Thyroid gland (tissue), 4 donors: ENCODE measurements at regions not wholly inside any gene's neighbourhood (a gene's known extent, or its start where the extent isn't known, plus 50 kb on each side); places are given as distances from the start of the nearest gene placed in this dataset.

Source experiments
- POLR2A ChIP-seq, 2 donors: fragments of 450-650 bp; IDR thresholded peaks; one replicate each; pipeline ENCODE4 v1.6.1; 2017; ENCODE audit warnings: antibody characterized with exemption in 2 of 2, mild to moderate bottlenecking in 2 of 2, moderate library complexity in 1 of 2
- TF ChIP-seq, protein P1 (sequence below), 6 experiments: fragments of 200-600 bp in 3 of 6; fragments of 450-650 bp in 3 of 6; sonication (generic) in 3 of 6; IDR thresholded peaks; one replicate each; pipeline ENCODE4 v1.5.1; 2016 to 2019; ENCODE audit warnings: antibody characterized with exemption in 6 of 6, mild to moderate bottlenecking in 2 of 6, inconsistent platforms in 1 of 6, moderate library complexity in 1 of 6

GRCh38 chr9:81499021-81499454 lies 190.3 kb downstream of the TLE1 start:
- TF ChIP-seq, protein P1, sequence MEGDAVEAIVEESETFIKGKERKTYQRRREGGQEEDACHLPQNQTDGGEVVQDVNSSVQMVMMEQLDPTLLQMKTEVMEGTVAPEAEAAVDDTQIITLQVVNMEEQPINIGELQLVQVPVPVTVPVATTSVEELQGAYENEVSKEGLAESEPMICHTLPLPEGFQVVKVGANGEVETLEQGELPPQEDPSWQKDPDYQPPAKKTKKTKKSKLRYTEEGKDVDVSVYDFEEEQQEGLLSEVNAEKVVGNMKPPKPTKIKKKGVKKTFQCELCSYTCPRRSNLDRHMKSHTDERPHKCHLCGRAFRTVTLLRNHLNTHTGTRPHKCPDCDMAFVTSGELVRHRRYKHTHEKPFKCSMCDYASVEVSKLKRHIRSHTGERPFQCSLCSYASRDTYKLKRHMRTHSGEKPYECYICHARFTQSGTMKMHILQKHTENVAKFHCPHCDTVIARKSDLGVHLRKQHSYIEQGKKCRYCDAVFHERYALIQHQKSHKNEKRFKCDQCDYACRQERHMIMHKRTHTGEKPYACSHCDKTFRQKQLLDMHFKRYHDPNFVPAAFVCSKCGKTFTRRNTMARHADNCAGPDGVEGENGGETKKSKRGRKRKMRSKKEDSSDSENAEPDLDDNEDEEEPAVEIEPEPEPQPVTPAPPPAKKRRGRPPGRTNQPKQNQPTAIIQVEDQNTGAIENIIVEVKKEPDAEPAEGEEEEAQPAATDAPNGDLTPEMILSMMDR (IDR thresholded peaks at IDR 0.05): no peak
- no peak for TF ChIP-seq POLR2A (IDR thresholded peaks at IDR 0.05)
